ENCODE measurements at regions not wholly inside any gene's neighbourhood (a gene's known extent, or its start where the extent isn't known, plus 50 kb on each side); places are given as distances from the start of the nearest gene placed in this dataset.

DNA sequence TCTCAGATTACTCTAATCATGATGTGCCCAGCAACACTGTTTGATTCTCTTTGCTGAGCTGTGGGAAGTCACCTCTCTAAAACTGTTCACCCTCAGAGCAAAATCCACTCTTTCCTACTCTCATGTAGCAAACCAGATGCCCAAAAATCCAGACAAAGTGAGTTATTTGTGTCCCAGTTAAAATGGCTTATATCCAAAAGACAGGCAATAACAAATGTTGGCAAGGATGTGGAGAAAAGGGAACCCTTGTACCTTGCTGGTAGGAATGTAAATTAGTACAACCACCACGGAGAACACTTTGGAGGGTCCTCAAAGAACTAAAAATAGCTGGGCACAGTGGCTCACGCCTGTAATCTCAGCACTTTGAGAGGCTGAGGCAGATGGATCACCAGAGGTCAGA is 384.0 kb downstream of the HHIPL2 start:
- TF ChIP-seq, protein P1, sequence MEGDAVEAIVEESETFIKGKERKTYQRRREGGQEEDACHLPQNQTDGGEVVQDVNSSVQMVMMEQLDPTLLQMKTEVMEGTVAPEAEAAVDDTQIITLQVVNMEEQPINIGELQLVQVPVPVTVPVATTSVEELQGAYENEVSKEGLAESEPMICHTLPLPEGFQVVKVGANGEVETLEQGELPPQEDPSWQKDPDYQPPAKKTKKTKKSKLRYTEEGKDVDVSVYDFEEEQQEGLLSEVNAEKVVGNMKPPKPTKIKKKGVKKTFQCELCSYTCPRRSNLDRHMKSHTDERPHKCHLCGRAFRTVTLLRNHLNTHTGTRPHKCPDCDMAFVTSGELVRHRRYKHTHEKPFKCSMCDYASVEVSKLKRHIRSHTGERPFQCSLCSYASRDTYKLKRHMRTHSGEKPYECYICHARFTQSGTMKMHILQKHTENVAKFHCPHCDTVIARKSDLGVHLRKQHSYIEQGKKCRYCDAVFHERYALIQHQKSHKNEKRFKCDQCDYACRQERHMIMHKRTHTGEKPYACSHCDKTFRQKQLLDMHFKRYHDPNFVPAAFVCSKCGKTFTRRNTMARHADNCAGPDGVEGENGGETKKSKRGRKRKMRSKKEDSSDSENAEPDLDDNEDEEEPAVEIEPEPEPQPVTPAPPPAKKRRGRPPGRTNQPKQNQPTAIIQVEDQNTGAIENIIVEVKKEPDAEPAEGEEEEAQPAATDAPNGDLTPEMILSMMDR (IDR thresholded peaks at IDR 0.05; ENCODE audit: extremely low read depth, low read depth, low read length) = no peak
- H3K4me2 ChIP-seq (ENCODE audit: insufficient read depth, low read length) = no peak overlapping the region
- H2AFZ ChIP-seq (ENCODE audit: low read length) = no peak overlapping the region
- H3K4me3 ChIP-seq (ENCODE audit: insufficient read depth, low read length) = no peak overlapping the region
- no peak overlapping the region for H3K27ac ChIP-seq (ENCODE audit: low read depth, low read length)
- H3K36me3 ChIP-seq (ENCODE audit: insufficient read depth, low read length) = no peaks in the 10 kb centered on the region
- no peaks in the 10 kb centered on the region for H3K79me2 ChIP-seq (ENCODE audit: insufficient read depth, low read length)
- H3K27me3 ChIP-seq (ENCODE audit: insufficient read depth, low read length) = no peaks in the 10 kb centered on the region
- DNase-seq (ENCODE audit: insufficient read length, low spot score, missing footprints) = no peak
- H4K20me1 ChIP-seq (ENCODE audit: insufficient read depth, low read length) = no peaks in the 10 kb centered on the region
- peaks cover 28% of the 10 kb centered on the region for H3K4me1 ChIP-seq (ENCODE audit: insufficient read depth, low read length)
- H3K9me3 ChIP-seq (ENCODE audit: low read depth, low read length) = no peaks in the 10 kb centered on the region

DNA sequence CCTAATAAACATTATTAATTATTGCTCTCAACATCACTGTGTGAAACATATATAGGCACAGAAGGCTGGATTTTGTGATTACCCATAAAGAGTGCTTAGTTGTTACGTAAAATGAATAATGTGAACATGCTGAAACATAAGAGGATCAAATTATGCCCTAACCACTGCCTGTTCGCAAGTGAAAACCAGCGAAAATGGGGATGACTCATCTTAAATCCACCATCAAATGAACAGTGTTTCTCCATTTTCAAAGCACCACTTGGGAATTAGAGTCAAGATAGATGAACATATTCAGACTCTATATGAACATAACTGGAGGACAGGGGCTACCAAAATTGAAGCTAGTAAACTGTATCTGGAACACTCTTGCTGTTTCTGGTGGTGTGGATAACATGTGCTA is 386.2 kb downstream of the HHIPL2 start:
- H3K27ac ChIP-seq (ENCODE audit: low read depth, low read length) = no peak overlapping the region
- TF ChIP-seq, protein P1 (IDR thresholded peaks at IDR 0.05; ENCODE audit: extremely low read depth, low read depth, low read length) = no peak

DNA sequence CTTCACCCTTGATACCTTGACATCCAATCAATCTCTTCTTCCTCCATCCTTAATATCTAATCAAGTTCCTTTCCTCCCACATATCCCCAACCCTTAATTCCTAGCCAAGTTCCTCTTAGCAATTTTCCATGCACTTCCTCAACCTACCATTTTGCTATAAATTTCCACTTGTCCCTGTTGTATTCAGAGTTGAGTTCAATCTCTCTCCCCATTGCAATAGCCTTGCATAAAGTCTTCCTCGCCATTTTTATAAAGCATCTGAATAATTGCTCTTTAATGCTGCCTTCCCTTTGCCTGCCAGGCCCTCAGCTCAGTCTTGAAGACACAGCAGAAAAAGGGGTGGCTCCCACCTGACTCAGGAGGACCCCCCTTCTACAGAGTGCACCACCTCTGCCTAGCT is 390.3 kb downstream of the HHIPL2 start:
- TF ChIP-seq, protein P1 (IDR thresholded peaks at IDR 0.05; ENCODE audit: extremely low read depth, low read depth, low read length) = no peak
- Histone ChIP-seq H3K4me3 (ENCODE audit: insufficient read depth, low read length) (no peak overlapping the region), H3K79me2 (ENCODE audit: insufficient read depth, low read length) (no peaks in the 10 kb centered on the region), H3K36me3 (ENCODE audit: insufficient read depth, low read length) (no peaks in the 10 kb centered on the region), H3K4me1 (ENCODE audit: insufficient read depth, low read length) (peaks cover 6% of the 10 kb centered on the region), H3K9me3 (ENCODE audit: low read depth, low read length) (peaks cover 6% of the 10 kb centered on the region), H3K27me3 (ENCODE audit: insufficient read depth, low read length) (no peaks in the 10 kb centered on the region), H3K4me2 (ENCODE audit: insufficient read depth, low read length) (no peak overlapping the region), H3K27ac (ENCODE audit: low read depth, low read length) (no peak overlapping the region), H2AFZ (ENCODE audit: low read length) (no peak overlapping the region), H4K20me1 (ENCODE audit: insufficient read depth, low read length) (no peaks in the 10 kb centered on the region)
- no peak for DNase-seq (ENCODE audit: insufficient read length, low spot score, missing footprints)

More for the DNA sequence above, 386.2 kb downstream of the HHIPL2 start:
- Histone ChIP-seq H3K4me1 (ENCODE audit: insufficient read depth, low read length) (peaks cover 8% of the 10 kb centered on the region), H3K4me2 (ENCODE audit: insufficient read depth, low read length) (no peak overlapping the region), H3K9me3 (ENCODE audit: low read depth, low read length) (peaks cover 6% of the 10 kb centered on the region), H3K36me3 (ENCODE audit: insufficient read depth, low read length) (no peaks in the 10 kb centered on the region), H3K27me3 (ENCODE audit: insufficient read depth, low read length) (no peaks in the 10 kb centered on the region), H2AFZ (ENCODE audit: low read length) (peak overlapping the region; percentile 25), H4K20me1 (ENCODE audit: insufficient read depth, low read length) (no peaks in the 10 kb centered on the region), H3K4me3 (ENCODE audit: insufficient read depth, low read length) (no peak overlapping the region), H3K79me2 (ENCODE audit: insufficient read depth, low read length) (no peaks in the 10 kb centered on the region)
- peak; percentile 72 for DNase-seq (ENCODE audit: insufficient read length, low spot score, missing footprints)

DNA sequence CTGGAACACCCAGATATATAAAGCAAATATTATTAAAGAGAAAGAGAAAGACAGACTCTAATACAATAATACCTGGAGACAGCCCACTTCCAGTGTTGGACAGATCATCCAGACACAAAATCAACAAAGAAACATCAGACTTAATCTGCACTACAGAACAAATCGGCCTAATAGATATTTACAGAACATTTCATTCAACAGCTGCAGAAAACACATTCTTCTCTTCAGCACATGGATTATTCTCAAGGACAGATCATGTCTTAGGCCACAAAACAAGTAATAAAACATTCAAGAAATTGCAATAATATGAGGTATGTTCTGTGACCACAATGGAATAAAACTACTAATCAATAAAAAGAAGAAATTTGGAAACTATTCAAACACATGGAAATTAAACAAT is 398.3 kb upstream of the DUSP10 start:
- TF ChIP-seq, protein P1 (IDR thresholded peaks at IDR 0.05; ENCODE audit: extremely low read depth, low read depth, low read length) = no peak
- Histone ChIP-seq H3K36me3 (ENCODE audit: insufficient read depth, low read length) (no peaks in the 10 kb centered on the region), H3K27ac (ENCODE audit: low read depth, low read length) (no peak overlapping the region), H2AFZ (ENCODE audit: low read length) (no peak overlapping the region), H4K20me1 (ENCODE audit: insufficient read depth, low read length) (no peaks in the 10 kb centered on the region), H3K27me3 (ENCODE audit: insufficient read depth, low read length) (no peaks in the 10 kb centered on the region), H3K4me3 (ENCODE audit: insufficient read depth, low read length) (no peak overlapping the region), H3K4me1 (ENCODE audit: insufficient read depth, low read length) (no peaks in the 10 kb centered on the region), H3K79me2 (ENCODE audit: insufficient read depth, low read length) (no peaks in the 10 kb centered on the region), H3K9me3 (ENCODE audit: low read depth, low read length) (no peaks in the 10 kb centered on the region), H3K4me2 (ENCODE audit: insufficient read depth, low read length) (no peak overlapping the region)
- no peak for DNase-seq (ENCODE audit: insufficient read length, low spot score, missing footprints)
